Smooth muscle cell (in vitro differentiated cells): ENCODE measurements at regions not wholly inside any gene's neighbourhood (a gene's known extent, or its start where the extent isn't known, plus 50 kb on each side); places are given as distances from the start of the nearest gene placed in this dataset.

ENCODE experiments used
- DNase-seq: peaks from one replicate; lab custom pipeline; 2025; ENCODE audit not compliant: unreplicated experiment; lab: John Stamatoyannopoulos, UW
- H2AFZ ChIP-seq: fragments of 200-600 bp; sonication (generic); 2 replicates; pipeline ENCODE4 v1.6.0; 2016; ENCODE audit warnings: antibody characterized with exemption, low read depth, mild to moderate bottlenecking
- H3F3A ChIP-seq: fragments of 200-600 bp; sonication (generic); 2 replicates; pipeline ENCODE4 v1.6.0; 2017; ENCODE audit warnings: antibody characterized with exemption, low read depth
- H3K27ac ChIP-seq: fragments of 200-600 bp; sonication (generic); 2 replicates; pipeline ENCODE4 v1.5.1; 2016; ENCODE audit warnings: low read depth, mild to moderate bottlenecking
- H3K27me3 ChIP-seq: fragments of 200-600 bp; sonication (generic); 2 replicates; pipeline ENCODE4 v1.6.1; 2016; ENCODE audit warnings: low read depth, mild to moderate bottlenecking
- H3K36me3 ChIP-seq: fragments of 200-600 bp; sonication (generic); 2 replicates; pipeline ENCODE4 v1.5.1; 2016; ENCODE audit warnings: low read depth
- H3K4me1 ChIP-seq: fragments of 200-600 bp; sonication (generic); 2 replicates; pipeline ENCODE4 v1.5.1; 2016; ENCODE audit warnings: low read depth
- H3K4me2 ChIP-seq: fragments of 200-600 bp; sonication (generic); 2 replicates; pipeline ENCODE4 v1.6.0; 2016; ENCODE audit warnings: mild to moderate bottlenecking
- H3K4me3 ChIP-seq: fragments of 200-600 bp; sonication (generic); 2 replicates; pipeline ENCODE4 v1.5.1; 2016; ENCODE audit warnings: mild to moderate bottlenecking
- H3K79me2 ChIP-seq: fragments of 200-600 bp; sonication (generic); 2 replicates; pipeline ENCODE4 v1.6.0; 2016; ENCODE audit warnings: low read depth, mild to moderate bottlenecking
- H3K9ac ChIP-seq: fragments of 200-600 bp; sonication (generic); 2 replicates; pipeline ENCODE4 v1.6.0; 2016; ENCODE audit warnings: low read depth
- H3K9me3 ChIP-seq: fragments of 200-600 bp; sonication (generic); replicated peaks from 2 replicates; pipeline ENCODE4 v1.5.1; 2016; ENCODE audit warnings: low read depth
- H4K20me1 ChIP-seq: fragments of 200-600 bp; sonication (generic); 2 replicates; pipeline ENCODE4 v1.6.0; 2016; ENCODE audit warnings: low read depth
- CTCF ChIP-seq: fragments of 200-600 bp; sonication (generic); IDR thresholded peaks from 2 replicates; pipeline ENCODE4 v1.5.1; 2017; ENCODE audit warnings: borderline replicate concordance, mild to moderate bottlenecking, antibody characterized with exemption; ENCODE audit not compliant: insufficient read depth, poor library complexity, severe bottlenecking
- WGBS: methylation state at CpG from one replicate; pipeline ENCODE4 v1.1.7; 2016; ENCODE audit warnings: low lambda C conversion rate; 5-methylcytosine and 5-hydroxymethylcytosine counted together

GRCh38 chr12:22981711-22982110 is 356.7 kb downstream of the ETNK1 start:
- H2AFZ ChIP-seq = no peak overlapping the region
- H3F3A ChIP-seq = no peaks in the 10 kb centered on the region
- H4K20me1 ChIP-seq = no peaks in the 10 kb centered on the region
- no peak overlapping the region for H3K4me3 ChIP-seq
- DNase-seq = no peak
- no peak overlapping the region for H3K4me2 ChIP-seq
- WGBS = 89% methylated on average over 3 of the region's 3 CpGs
- no peaks in the 10 kb centered on the region for H3K27me3 ChIP-seq
- no peaks in the 10 kb centered on the region for H3K4me1 ChIP-seq
- H3K27ac ChIP-seq = no peak overlapping the region
- no peak for TF ChIP-seq CTCF
- H3K9ac ChIP-seq = no peak overlapping the region
- no peaks in the 10 kb centered on the region for H3K79me2 ChIP-seq
- H3K36me3 ChIP-seq = no peaks in the 10 kb centered on the region
- no peaks in the 10 kb centered on the region for H3K9me3 ChIP-seq

GRCh38 chr12:22982635-22983034 is 357.7 kb downstream of the ETNK1 start:
- no peak overlapping the region for H3K9ac ChIP-seq
- H3K4me2 ChIP-seq = no peak overlapping the region
- 89% methylated on average over 13 of the region's 13 CpGs for WGBS
- no peaks in the 10 kb centered on the region for H4K20me1 ChIP-seq
- H3K4me3 ChIP-seq = no peak overlapping the region
- DNase-seq = no peak
- no peaks in the 10 kb centered on the region for H3K4me1 ChIP-seq
- H2AFZ ChIP-seq = no peak overlapping the region
- no peak overlapping the region for H3K27ac ChIP-seq
- no peaks in the 10 kb centered on the region for H3K79me2 ChIP-seq
- no peaks in the 10 kb centered on the region for H3K27me3 ChIP-seq
- H3F3A ChIP-seq = no peaks in the 10 kb centered on the region
- no peaks in the 10 kb centered on the region for H3K36me3 ChIP-seq
- H3K9me3 ChIP-seq = no peaks in the 10 kb centered on the region
- no peak for TF ChIP-seq CTCF

GRCh38 chr12:22986997-22987396 is 362.0 kb downstream of the ETNK1 start:
- Histone ChIP-seq H3K9ac (no peak overlapping the region), H3K36me3 (no peaks in the 10 kb centered on the region), H3K4me1 (no peaks in the 10 kb centered on the region), H3K27ac (no peak overlapping the region), H3F3A (no peaks in the 10 kb centered on the region), H3K4me2 (no peak overlapping the region), H3K79me2 (no peaks in the 10 kb centered on the region), H3K27me3 (peaks cover 6% of the 10 kb centered on the region), H3K9me3 (no peaks in the 10 kb centered on the region), H4K20me1 (no peaks in the 10 kb centered on the region), H3K4me3 (no peak overlapping the region), H2AFZ (no peak overlapping the region)
- no peak for TF ChIP-seq CTCF
- WGBS = 83% methylated on average over 1 of the region's 1 CpG
- DNase-seq = no peak

GRCh38 chr12:22990501-22990900 is 365.5 kb downstream of the ETNK1 start:
- no peaks in the 10 kb centered on the region for H3K79me2 ChIP-seq
- no peak overlapping the region for H3K27ac ChIP-seq
- no peaks in the 10 kb centered on the region for H4K20me1 ChIP-seq
- no peaks in the 10 kb centered on the region for H3F3A ChIP-seq
- no peak overlapping the region for H2AFZ ChIP-seq
- TF ChIP-seq CTCF = no peak
- H3K9me3 ChIP-seq = no peaks in the 10 kb centered on the region
- 90% methylated on average over 1 of the region's 1 CpG for WGBS
- H3K4me3 ChIP-seq = no peak overlapping the region
- no peak overlapping the region for H3K4me2 ChIP-seq
- no peaks in the 10 kb centered on the region for H3K36me3 ChIP-seq
- peaks cover 6% of the 10 kb centered on the region for H3K27me3 ChIP-seq
- no peaks in the 10 kb centered on the region for H3K4me1 ChIP-seq
- DNase-seq = no peak
- no peak overlapping the region for H3K9ac ChIP-seq
